ENCODE measurements at regions not wholly inside any gene's neighbourhood (a gene's known extent, or its start where the extent isn't known, plus 50 kb on each side); places are given as distances from the start of the nearest gene placed in this dataset.

DNA sequence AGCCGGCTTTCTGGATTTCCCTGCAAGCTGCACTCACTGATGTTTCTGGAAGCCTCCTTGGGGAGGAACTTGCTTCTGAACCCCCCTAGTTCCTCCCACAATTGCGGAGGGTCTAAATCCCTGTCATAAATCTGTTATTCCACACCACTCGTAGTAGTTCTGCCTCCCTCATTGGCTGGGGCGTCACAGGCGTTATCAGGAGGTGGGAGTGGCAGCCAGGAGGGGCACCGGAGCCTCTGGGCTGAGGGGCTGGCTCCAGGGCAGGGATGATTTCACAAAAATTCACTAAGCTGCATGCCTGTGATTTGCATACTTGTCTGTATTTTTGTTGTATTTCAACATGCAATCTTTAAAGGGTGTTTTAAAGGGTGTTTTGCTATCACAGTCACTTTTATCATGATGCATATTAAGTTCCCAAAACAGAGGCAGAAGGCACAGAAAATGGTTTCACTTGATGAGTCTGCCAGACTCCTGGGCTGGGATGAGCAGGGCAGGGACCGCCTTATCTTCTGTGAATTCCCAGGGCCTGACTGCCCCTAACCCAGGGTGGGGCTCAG, 176.2 kb upstream of the FOXF1 start:
- TF ChIP-seq FOXK2 (IDR thresholded peaks at IDR 0.05): no peak
- TF ChIP-seq FOXM1 (IDR thresholded peaks at IDR 0.05; ENCODE audit: borderline replicate concordance): no peak
- TF ChIP-seq BHLHE40 (IDR thresholded peaks at IDR 0.05; ENCODE audit: borderline replicate concordance): no peak
